ENCODE measurements at regions not wholly inside any gene's neighbourhood (a gene's known extent, or its start where the extent isn't known, plus 50 kb on each side); places are given as distances from the start of the nearest gene placed in this dataset.
"Not testable (repeated sequence)": the region's sequence is repeated elsewhere in the genome, so short reads cannot be mapped to it uniquely, and the experiment has no call there.

GRCh38 chr7:17053164-17053563 lies 171.4 kb upstream of the AGR3 start:
- not testable (repeated sequence) for TF ChIP-seq CTCF (IDR thresholded peaks at IDR 0.05; ENCODE audit: low read length); EZH2phosphoT487 (IDR thresholded peaks at IDR 0.05; ENCODE audit: low read length); EZH2 (optimal IDR thresholded peaks at IDR 0.05; ENCODE audit: low read depth, low read length)

All from MM.1S (cell line).